HG02973 (cell line): ENCODE measurements at regions not wholly inside any gene's neighbourhood (a gene's known extent, or its start where the extent isn't known, plus 50 kb on each side); places are given as distances from the start of the nearest gene placed in this dataset.

ENCODE experiments used
- ATAC-seq: cut with Tn5 transposase; IDR thresholded peaks from one replicate; pipeline ENCODE4 v1.9.1; 2021; ENCODE audit warnings: moderate library complexity; ENCODE audit not compliant: unreplicated experiment

DNA sequence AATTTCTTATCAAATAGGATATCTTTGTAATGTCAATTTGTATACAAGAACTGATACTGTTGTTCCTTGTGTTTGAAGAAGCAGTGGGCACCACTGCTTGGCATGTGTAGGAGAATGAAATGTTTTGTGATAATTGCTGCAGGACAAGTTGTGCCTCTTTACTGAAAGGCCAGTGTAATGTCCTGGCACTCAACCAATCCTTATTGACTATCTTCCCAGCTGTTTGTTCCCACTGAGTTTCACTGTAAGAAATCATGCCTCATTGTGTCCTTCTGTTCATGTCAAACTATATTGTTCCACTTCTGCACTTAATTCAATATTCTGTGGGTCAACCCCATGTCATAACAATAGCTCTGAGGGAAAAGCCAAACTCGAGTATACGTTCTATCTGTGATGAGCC lies 136.1 kb upstream of the FAM83B start:
- ATAC-seq, result no peak

DNA sequence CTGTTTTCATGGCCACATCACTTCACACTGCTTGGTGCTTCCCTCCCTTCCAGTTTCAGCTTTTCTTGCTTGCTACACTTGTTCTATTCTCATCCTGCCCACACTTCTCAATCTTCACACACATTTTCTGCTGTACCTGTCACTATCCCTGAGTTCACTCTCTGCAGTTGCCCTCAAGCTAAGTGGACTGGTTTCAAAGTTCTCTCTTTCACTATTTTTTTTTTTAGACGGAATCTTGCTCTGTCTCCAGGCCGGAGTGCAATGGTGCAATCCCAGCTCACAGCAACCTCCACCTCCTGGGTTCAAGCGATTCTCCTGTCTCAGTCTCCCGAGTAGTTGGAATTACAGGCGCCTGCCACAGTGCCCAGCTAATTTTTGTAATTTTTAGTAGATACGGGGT lies 130.6 kb upstream of the FAM83B start:
- ATAC-seq, result no peak

DNA sequence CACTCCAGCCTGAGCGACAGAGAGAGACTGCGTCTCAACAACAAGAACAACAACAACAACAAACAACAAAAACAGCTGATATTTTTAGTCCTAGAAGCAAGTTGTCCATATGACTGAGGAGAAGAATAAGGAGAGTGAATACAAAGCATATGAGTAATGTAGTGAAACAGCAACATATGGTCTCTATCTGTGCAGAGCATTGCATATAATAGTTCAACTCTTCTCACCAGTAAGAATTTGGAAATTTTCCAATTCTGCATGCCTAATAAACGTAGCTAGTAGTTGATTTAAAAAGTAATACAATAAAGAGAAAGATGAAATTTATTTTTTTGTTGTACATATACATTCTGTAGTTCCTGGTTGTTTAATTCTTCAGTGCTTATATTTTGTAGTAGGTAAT lies 129.7 kb upstream of the FAM83B start:
- ATAC-seq, result no peak

DNA sequence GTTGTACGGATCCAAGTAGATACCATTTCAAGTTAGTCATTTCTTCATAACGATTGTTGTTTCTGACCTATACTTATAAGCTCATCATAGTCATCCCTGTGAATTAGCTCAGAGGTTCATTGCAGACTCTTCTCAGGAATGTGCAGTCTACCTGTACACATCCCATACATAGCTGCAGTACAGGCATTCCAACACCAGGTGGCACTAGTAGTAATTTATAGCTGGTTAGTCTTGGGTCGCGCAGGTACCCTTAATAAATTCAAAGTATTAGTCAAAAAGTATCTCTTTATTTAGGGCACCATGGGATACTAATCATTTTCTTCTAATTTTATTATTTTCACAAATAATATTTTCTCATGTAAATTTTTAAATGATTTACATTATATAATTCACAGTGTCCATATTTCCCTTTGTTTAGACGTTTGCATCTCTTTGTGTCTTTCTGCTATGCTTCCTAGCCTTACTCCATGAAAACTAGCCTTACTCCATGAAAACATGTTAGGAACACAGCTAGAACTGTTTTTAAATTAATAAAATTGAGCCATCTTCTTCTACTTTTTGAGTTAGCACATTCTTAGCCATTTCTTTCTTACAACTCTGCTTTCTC lies 128.6 kb upstream of the FAM83B start:
- ATAC-seq, result peak; percentile 84

DNA sequence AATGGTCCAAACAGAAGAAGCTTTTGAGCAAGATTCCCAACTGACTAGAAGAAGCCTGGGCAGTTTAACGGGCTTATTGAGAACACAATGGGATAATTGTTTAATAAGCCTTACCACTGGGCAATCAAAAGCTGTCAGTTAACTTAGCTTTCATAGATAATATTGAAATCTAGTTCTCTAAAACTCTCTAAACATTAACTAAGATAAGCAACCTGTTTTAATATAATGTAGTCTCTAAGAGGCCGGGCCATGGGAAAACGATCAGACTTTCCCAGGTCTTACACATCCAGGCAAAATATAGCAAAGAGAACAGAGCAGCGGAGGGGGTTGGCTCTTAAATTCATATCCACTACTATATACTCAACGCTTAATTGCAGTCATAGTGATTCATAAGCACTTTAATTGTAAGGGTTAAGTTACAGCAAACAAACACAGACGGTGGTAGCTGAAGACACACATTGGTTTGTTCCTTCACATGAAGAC lies 128.0 kb upstream of the FAM83B start:
- ATAC-seq, result no peak

DNA sequence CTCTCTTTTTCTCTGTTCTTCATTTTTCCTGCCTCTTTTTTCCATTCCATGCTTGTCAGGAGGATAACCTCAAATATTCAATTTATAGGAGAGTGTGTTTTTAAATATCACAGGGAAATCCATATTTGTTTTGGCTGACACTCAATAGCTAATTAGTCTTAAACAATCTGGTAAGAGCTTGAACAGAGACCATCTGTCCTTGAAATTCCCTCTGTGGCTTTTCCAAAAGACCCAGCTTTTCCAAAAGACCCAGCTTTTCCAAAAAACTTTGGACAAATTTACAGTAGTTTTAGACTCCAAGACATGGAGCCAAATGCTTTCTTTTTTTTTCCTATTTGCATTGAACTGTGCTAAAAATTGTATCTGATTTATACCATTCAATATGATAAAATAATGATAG lies 127.4 kb upstream of the FAM83B start:
- no peak for ATAC-seq

DNA sequence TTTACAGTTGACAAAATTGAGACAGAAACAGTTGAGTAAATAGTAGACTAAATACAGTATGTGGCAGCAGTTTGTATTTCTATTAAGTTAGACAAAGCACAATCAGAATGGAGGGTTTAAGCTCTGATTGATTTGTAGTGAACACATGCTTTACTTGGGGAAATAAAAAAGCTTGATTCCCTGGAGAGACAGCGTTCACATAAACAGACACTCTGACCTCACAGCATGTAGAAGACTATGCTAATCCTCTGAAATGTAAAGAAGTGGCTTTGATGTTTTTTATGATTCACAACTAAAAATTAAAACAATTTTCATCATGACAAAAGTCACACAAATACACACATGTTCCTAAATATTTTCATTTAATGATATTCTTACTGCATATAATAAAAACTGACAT lies 126.9 kb upstream of the FAM83B start:
- no peak for ATAC-seq

DNA sequence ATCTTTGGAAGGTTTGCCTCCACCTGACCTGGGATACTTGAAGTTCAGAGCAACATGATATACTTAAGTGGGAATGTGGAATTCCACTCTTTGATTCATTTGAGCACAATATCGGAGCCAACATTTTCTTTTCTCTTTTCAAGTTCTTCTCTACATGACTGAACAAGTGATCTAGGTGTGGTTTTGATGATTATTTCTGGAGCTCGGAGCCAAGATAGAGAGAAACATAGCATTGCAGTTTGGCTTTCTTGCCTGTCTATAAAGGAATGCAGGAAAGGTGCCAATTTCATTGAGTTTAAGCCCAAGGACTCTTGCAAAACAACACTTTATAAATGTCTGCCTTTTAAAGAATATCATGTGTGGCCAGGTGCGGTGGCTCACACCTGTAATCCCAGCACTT lies 124.2 kb upstream of the FAM83B start:
- no peak for ATAC-seq

DNA sequence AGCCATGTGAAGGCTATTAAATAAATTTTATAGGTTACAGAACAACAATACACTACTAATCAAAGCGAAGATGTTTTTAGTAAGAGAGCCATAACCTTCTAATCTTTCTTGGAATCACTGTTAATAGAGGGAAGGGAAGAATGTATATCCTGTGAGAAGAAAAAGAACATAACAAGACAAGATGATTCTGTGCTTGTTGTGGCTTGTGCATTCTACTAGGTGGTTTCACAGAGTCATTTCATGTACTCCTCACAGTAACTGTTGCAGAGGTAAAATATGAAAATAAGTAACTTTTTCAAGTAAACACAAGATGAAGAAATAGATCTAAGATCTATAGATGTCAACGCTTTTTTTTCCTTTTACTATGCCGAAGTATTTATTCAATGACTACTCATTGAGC lies 116.9 kb upstream of the FAM83B start:
- no peak for ATAC-seq

DNA sequence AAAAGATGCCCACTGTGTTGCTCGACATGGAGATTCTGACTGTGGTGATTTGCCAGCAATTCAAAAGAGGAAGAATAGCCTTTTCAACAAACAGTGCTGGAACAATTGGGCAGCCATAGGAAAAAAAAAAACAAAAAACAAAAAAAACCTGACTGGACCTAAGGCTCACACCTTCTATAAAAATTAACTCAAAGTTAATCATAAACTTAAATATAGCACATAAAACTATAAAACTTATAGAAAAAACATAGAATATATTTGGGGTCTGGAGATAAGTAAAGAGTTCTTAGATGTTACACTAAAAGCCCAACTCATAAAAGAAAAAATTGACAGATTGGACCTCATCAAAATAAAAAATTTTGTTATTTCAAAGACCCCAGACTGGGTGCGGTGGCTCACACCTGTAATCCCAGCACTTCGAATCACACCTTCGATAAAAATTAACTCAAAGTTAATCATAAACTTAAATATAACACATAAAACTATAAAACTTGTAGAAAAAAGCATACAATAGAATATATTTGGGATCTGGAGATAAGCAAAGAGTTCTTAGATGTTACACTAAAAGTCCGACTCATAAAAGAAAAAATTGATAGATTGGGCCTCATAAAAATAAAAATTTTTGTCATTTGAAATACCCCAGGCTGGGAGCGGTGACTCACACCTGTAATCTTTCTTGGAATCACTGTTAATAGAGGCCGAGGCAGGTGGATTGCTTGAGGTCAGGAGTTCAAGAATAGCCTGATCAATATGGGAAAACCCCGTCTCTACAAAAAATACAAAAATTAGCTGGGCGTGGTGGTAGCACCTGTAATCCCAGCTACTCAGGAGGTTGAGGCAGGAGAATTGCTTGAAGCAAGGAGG lies 115.6 kb upstream of the FAM83B start:
- ATAC-seq, result no peak

DNA sequence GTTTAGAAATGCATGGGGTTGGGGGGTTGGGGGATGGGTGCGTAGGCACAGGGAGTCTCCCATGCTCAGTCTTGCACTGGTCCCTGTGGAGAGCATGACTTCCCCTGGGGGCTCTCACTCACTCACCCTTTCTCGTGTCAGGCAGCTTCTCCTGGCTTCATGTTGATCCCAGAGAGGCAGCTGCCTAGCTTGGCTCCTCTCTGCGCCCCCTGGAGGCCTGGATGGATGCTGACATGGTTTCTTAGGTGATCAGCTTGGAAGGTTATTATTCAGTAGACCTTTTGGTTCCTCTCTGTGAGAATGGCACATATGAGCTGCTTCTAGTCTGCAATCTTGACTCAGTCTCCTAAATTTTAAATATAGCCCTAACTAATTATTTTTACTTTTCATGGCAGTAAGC lies 109.3 kb upstream of the FAM83B start:
- no peak for ATAC-seq

DNA sequence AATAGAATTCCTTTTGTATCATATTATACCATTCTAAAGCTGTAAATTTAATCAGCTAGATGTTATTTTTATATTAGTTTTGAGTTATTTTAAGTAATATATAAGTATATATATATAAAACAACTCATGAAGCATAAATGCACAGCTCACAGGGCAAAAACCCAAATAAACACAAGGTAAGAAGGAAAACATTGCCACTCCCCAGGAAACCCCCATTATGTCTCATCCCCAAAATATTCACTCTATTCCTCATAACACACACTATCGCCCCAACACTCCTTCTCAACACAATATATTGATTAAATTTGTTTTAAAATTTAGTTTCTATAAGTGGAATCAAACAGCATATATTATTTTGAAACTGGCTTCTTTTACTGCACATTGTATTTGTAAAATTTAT lies 98.6 kb upstream of the FAM83B start:
- no peak for ATAC-seq

DNA sequence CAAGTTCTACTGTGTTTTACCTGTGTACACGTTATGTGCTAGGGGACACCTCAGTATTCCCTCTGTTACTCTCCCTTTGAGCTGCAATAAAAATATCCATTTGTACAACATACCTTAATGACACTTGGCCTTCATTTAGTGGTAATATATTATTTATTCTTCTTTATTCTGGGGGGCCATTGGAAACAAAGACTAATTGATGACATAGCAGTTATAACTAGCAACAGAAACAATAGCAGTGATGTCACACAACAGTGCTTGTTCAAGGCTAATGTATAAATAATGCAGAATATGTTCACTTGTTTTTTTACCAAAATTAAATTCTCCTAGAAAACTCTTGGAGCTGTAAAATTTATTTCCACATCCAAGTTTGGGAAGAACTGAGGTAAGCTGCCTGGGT lies 92.2 kb upstream of the FAM83B start:
- no peak for ATAC-seq

DNA sequence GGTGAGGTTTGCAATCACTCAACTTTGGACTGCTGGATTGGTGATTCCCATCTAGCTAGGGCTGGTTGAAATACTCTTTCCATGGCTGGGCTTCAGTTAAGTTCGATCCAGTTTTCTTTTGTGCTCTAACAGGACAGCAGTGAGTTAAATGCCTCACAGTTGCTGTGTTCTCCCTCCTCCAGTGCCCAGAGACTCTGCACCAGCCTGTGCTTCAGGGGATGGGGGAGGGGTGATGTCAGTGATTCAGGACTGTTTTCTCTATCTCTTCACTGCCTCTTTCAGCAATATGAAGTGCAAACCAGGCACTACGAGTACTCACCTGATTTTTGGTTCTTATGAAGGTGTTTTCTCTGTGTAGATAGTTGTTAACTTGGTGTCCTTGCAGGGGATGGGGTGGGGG lies 88.2 kb upstream of the FAM83B start:
- no peak for ATAC-seq

DNA sequence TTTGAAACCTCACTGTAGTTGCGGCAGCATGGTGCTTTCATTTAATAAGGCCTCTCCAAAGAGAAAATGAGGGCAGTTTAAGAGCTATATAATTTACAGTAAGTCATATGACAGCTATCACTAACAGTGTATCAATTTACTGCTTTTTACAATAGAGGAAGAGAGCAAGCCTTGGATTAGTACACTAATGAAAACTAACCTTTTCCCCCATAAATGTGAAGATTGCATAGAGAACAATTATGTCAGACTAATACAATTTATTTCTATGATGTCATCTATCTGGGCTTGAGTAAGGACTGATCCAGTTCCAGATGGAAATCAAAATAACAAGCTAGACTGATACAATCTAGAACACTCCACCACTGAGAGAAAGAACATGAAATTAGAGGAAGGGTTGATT lies 78.1 kb upstream of the FAM83B start:
- no peak for ATAC-seq

DNA sequence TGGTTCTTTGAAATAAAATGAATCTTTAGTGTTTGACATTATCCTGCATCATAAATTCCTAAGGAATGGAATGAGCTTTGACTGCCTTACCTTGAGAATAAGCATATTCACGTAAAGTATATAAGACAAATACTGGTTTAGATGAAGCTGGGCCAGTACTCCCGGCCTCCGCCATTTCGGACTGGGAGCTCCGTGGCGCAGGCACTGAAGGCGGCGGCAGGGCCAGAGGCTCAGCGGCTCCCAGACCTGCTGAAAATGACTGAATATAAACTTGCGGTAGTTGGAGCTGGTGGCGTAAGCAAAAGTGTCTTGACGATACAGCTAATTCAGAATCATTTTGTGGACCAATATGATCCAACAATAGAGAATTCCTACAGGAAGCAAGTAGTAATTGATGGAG lies 76.2 kb upstream of the FAM83B start:
- ATAC-seq, result no peak

DNA sequence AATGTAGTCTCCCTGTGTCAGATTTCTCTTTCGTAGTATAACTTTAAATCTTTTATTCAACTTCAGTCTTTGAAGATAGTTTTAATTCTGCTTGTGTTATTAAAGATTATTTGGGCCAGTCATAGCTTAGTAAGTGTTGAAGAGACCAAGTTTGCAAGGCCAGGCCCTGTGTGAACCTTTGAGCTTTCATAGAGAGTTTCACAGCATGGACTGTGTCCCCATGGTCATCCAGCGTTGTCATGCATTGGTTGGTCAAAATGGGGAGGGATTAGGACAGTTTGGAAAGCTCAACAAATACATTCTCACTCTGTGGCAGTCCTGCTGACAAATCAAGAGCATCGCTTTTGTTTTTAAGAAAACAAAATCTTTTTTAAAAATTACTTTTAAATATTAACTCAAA lies 74.6 kb upstream of the FAM83B start:
- ATAC-seq, result no peak

DNA sequence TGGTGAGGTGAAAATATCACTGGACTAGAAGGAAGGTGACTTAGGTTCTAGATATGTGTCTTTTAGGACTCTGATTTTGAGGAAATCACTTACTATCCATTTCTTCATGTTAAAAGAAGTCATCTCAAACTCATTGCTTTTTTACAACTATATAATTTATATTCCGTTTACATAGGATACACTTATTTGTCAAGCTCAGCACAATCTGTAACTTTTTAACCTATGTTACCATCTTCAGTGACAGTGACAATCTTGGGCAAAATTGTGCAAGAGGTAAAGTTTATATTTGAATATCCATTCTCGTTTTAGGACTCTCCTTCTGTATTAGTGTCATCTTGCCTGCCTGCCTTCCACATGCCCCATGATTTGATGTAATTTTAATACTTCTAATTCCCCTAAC lies 74.0 kb upstream of the FAM83B start:
- no peak for ATAC-seq

DNA sequence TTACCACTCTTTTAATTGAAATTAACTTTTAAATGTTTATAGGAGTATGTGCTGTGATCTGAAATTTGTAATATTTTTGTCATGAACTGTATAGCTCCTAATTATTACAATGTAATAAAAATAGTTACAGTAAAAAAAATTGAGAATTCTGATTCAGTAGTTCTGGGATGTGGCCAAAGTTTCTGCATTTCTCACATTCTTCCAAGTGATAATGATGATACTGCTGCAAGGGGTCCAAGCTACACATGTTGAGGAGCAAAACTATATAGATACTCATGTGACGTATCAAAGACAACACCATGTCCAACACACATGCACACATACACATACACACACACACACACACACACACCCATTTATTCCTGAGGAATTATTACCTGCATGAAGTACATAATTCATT lies 71.0 kb upstream of the FAM83B start:
- no peak for ATAC-seq

DNA sequence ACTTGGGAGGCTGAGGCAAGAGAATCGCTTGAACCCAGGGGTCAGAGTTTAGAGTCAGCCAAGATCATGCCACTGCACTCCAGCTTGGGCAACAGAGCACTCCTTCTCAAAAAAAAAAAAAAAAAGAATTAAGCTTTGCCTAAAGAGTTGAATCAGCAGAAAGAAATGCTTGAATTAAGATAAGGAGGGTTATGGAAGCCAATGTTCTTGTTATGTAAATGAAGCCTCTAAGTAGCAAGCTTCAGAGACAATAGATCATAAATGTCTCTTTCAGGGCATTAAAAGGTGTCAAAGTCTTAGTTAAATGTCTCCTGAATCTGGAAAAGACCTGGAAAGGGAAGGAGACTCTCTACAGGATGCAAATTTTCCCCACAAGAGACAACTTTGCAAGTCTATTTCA lies 69.7 kb upstream of the FAM83B start:
- ATAC-seq, result no peak

DNA sequence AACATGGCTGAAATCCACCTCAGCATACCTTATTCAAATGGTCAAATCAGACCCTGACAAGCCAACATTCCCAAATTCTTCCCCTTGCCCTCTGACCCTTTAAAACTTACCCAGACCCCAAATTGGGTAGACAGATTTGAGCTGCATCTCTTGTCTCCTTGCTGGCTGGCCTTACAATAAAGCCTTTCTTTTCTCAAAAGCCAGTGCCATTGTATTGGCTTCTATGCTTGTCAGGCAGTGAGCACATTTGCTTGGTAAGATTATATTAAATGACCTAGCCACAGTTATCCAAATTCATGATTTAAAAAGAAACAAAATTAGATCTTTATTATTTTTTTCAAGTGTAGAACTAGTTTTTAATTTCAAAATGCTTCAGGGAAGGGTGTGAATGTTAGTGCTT lies 67.8 kb upstream of the FAM83B start:
- ATAC-seq, result no peak

DNA sequence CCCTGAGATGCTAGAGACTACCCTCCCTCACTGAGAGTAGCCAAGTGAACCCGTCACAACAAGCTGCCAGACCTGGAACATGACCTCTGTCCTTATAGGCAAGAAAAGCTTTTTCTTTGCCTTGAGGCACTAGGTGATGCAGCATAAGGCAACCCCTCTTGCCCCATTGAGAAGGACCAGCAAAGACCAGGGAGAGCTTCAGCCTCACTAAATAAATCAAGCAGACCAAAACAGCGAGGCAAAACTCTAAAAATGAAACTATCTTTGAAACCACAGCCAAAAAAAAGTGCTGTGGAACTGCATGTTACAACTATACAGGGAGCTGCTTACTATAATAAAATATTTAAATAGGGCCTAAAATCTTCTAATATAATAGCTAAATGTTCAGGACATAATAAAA lies 62.6 kb upstream of the FAM83B start:
- no peak for ATAC-seq

DNA sequence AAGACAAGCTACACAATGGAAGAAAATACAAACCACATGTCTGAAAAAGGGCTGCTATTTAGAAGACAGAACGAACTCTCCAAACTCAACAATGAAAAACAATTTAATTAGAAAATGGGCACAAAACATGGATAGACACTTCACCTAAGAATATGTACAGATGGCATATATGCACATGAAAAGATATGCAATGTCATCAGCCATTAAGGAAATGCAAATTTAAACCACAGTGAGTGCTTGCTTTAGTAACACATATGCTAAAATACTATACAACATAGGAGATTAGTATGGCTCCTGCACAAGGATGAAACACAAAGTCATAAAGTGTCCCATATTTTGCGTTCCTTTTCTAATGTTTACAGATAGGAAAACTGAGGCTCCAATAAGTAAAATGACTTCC lies 60.4 kb upstream of the FAM83B start:
- no peak for ATAC-seq
